H1 (cell line): ENCODE measurements at regions not wholly inside any gene's neighbourhood (a gene's known extent, or its start where the extent isn't known, plus 50 kb on each side); places are given as distances from the start of the nearest gene placed in this dataset.

ENCODE experiments used
- CTCF ChIA-PET: fragments of 300-600 bp; sonication (Branson Sonifier 250); formaldehyde crosslinking; loops from one replicate; lab custom pipeline; 2021; ENCODE audit not compliant: partially characterized antibody; lab: Charles Lee
- POLR2A ChIA-PET: fragments of 300-600 bp; sonication (Branson Sonifier 250); formaldehyde crosslinking; loops from one replicate; lab custom pipeline; 2021; ENCODE audit warnings: inconsistent platforms; ENCODE audit not compliant: partially characterized antibody; lab: Charles Lee
- DNase-seq, 2 experiments: peaks; one replicate each; pipeline versions ENCODE4 v3.0.0 to v3.0.0-alpha.2; 2010 to 2022; ENCODE audit warnings: low spot score in 2 of 2, low read depth in 1 of 2, mixed read lengths in 1 of 2
- FAIRE-seq: peaks from 2 replicates; lab custom pipeline; 2011; peaks lifted over from hg19 to GRCh38; lab: Jason Lieb, UNC
- H2AFZ ChIP-seq: 2 replicates; pipeline ENCODE4 v1.8.1; 2012; ENCODE audit warnings: low read length, inconsistent platforms
- H2AK5ac ChIP-seq: 2 replicates; pipeline ENCODE4 v1.6.1; 2013; ENCODE audit warnings: low read depth, low read length
- H2BK120ac ChIP-seq: replicated peaks from 2 replicates; pipeline ENCODE3; 2013; ENCODE audit warnings: low read depth, low read length, inconsistent platforms
- H2BK12ac ChIP-seq: 2 replicates; pipeline ENCODE4 v1.6.1; 2013; ENCODE audit warnings: low read depth, low read length
- H2BK15ac ChIP-seq: 2 replicates; pipeline ENCODE4 v1.6.1; 2013; ENCODE audit warnings: low read length
- H2BK20ac ChIP-seq: 2 replicates; pipeline ENCODE4 v1.6.1; 2013; ENCODE audit warnings: low read length
- H2BK5ac ChIP-seq: 2 replicates; pipeline ENCODE4 v1.6.1; 2013; ENCODE audit warnings: low read depth, low read length
- H3K14ac ChIP-seq: 2 replicates; pipeline ENCODE4 v1.6.1; 2013; ENCODE audit warnings: inconsistent platforms; ENCODE audit not compliant: insufficient read length
- H3K18ac ChIP-seq: 2 replicates; pipeline ENCODE4 v1.6.1; 2013; ENCODE audit warnings: low read length; ENCODE audit errors: extremely low read depth
- H3K23ac ChIP-seq: 2 replicates; pipeline ENCODE4 v1.6.1; 2013; ENCODE audit warnings: inconsistent platforms; ENCODE audit not compliant: insufficient read length
- H3K23me2 ChIP-seq: 2 replicates; pipeline ENCODE4 v1.6.1; 2013; ENCODE audit warnings: low read depth, low read length
- H3K27ac ChIP-seq: 2 replicates; pipeline ENCODE4 v1.6.1; 2011; ENCODE audit warnings: low read depth, low read length, inconsistent platforms
- H3K27me3 ChIP-seq, 4 experiments: replicated peaks in 1 of 4; 1 replicate in 1 of 4; 2 replicates in 3 of 4; pipeline versions ENCODE4 v1.6.1 to v1.8.1; 2011 to 2013; ENCODE audit warnings: low read length in 3 of 4, mild to moderate bottlenecking in 3 of 4, inconsistent platforms in 2 of 4, mixed read lengths in 2 of 4, moderate library complexity in 1 of 4; ENCODE audit not compliant: control insufficient read depth in 3 of 4, insufficient read depth in 3 of 4; ENCODE audit errors: extremely low read depth in 1 of 4
- H3K36me3 ChIP-seq, 4 experiments: 2 replicates each; pipeline versions ENCODE4 v1.6.1 to v1.8.1; 2011 to 2013; ENCODE audit warnings: mild to moderate bottlenecking in 4 of 4, low read length in 3 of 4, moderate library complexity in 2 of 4, control low read depth in 1 of 4, inconsistent platforms in 1 of 4; ENCODE audit not compliant: insufficient read depth in 4 of 4, control insufficient read depth in 2 of 4
- H3K4ac ChIP-seq: replicated peaks from 2 replicates; pipeline ENCODE3; 2013; ENCODE audit warnings: low read length, low read depth, mixed read lengths, inconsistent platforms; ENCODE audit not compliant: insufficient read length
- H3K4me1 ChIP-seq, 4 experiments: replicated peaks in 1 of 4; 1 replicate in 1 of 4; 2 replicates in 3 of 4; pipeline versions ENCODE4 v1.6.1 to v1.8.1; 2011 to 2013; ENCODE audit warnings: low read length in 3 of 4, inconsistent platforms in 2 of 4, mixed read lengths in 1 of 4; ENCODE audit not compliant: insufficient read depth in 4 of 4, control insufficient read depth in 3 of 4
- H3K4me2 ChIP-seq, 2 experiments: 2 replicates each; pipeline versions ENCODE4 v1.6.1 to v1.8.1; 2011 to 2013; ENCODE audit warnings: low read depth in 2 of 2, low read length in 2 of 2, control low read depth in 1 of 2, inconsistent platforms in 1 of 2, mild to moderate bottlenecking in 1 of 2; ENCODE audit not compliant: insufficient read depth in 1 of 2
- H3K4me3 ChIP-seq, 4 experiments: fragments of 200-600, 300-600 bp in 1 of 4; sonication (generic), shearing (Covaris generic), sonication (Bioruptor Twin) in 1 of 4; 2 replicates each; pipeline versions ENCODE4 v1.5.1 to v1.8.1; 2011 to 2016; ENCODE audit warnings: low read length in 4 of 4, low read depth in 3 of 4, control low read depth in 2 of 4, inconsistent platforms in 2 of 4, mild to moderate bottlenecking in 2 of 4, mixed read lengths in 1 of 4, moderate library complexity in 1 of 4; ENCODE audit not compliant: insufficient read depth in 2 of 4; ENCODE audit errors: extremely low read depth in 1 of 4
- H3K56ac ChIP-seq: replicated peaks from 2 replicates; pipeline ENCODE3; 2013; ENCODE audit warnings: low read depth, mild to moderate bottlenecking, mixed read lengths, low read length, inconsistent platforms; ENCODE audit not compliant: insufficient read length
- H3K79me1 ChIP-seq: 2 replicates; pipeline ENCODE4 v1.6.1; 2013; ENCODE audit warnings: low read depth, low read length, control low read depth
- H3K79me2 ChIP-seq, 2 experiments: 2 replicates each; pipeline versions ENCODE4 v1.6.1 to v1.8.1; 2012 to 2013; ENCODE audit warnings: low read length in 2 of 2, mild to moderate bottlenecking in 2 of 2, inconsistent platforms in 1 of 2; ENCODE audit not compliant: insufficient read depth in 2 of 2, control insufficient read depth in 1 of 2
- H3K9ac ChIP-seq, 4 experiments: replicated peaks in 1 of 4; 1 replicate in 1 of 4; 2 replicates in 3 of 4; pipeline versions ENCODE4 v1.6.1 to v1.8.1; 2011 to 2013; ENCODE audit warnings: low read depth in 3 of 4, low read length in 3 of 4, control low read depth in 2 of 4, mild to moderate bottlenecking in 2 of 4, moderate library complexity in 2 of 4, inconsistent platforms in 1 of 4; ENCODE audit errors: extremely low read depth in 1 of 4
- H3K9me3 ChIP-seq, 2 experiments: 2 replicates each; pipeline versions ENCODE4 v1.6.1 to v1.8.1; 2012 to 2013; ENCODE audit warnings: mild to moderate bottlenecking in 2 of 2, moderate library complexity in 2 of 2, control low read depth in 1 of 2, inconsistent platforms in 1 of 2, low read depth in 1 of 2, low read length in 1 of 2, mixed read lengths in 1 of 2; ENCODE audit not compliant: insufficient read depth in 2 of 2
- H4K20me1 ChIP-seq, 2 experiments: replicated peaks in 1 of 2; 2 replicates each; pipeline versions ENCODE3 to v1.8.1; 2011 to 2013; ENCODE audit warnings: inconsistent platforms in 2 of 2, low read length in 2 of 2, mild to moderate bottlenecking in 1 of 2; ENCODE audit not compliant: insufficient read depth in 2 of 2, control insufficient read depth in 1 of 2
- H4K5ac ChIP-seq: 2 replicates; pipeline ENCODE4 v1.6.1; 2013; ENCODE audit warnings: low read length, low read depth, mixed read lengths, inconsistent platforms; ENCODE audit not compliant: insufficient read length
- H4K8ac ChIP-seq: 2 replicates; pipeline ENCODE4 v1.8.0; 2013; ENCODE audit warnings: mild to moderate bottlenecking, moderate library complexity, low read length, inconsistent platforms; ENCODE audit not compliant: insufficient read depth; ENCODE audit errors: extremely low read depth
- H4K91ac ChIP-seq: replicated peaks from 2 replicates; pipeline ENCODE3; 2013; ENCODE audit warnings: low read length, mixed read lengths, inconsistent platforms; ENCODE audit not compliant: insufficient read length
- KDM4A ChIP-seq: IDR thresholded peaks from one replicate; pipeline ENCODE4 v1.7.1; 2012; ENCODE audit warnings: low read depth, mild to moderate bottlenecking, moderate library complexity, low read length, inconsistent platforms; ENCODE audit not compliant: severe bottlenecking
- RFX5 ChIP-seq: IDR thresholded peaks from 2 replicates; pipeline ENCODE4 v1.6.1; 2011; ENCODE audit warnings: low read depth, low read length, improper control_type of control experiment, borderline replicate concordance
- SIN3A ChIP-seq, 2 experiments: IDR thresholded peaks in 1 of 2; conservative IDR thresholded peaks in 1 of 2; 2 replicates each; pipeline ENCODE4 v1.6.1; 2011 to 2012; ENCODE audit warnings: low read length in 2 of 2, improper control_type of control experiment in 1 of 2, low read depth in 1 of 2, mild to moderate bottlenecking in 1 of 2
- ZNF274 ChIP-seq: IDR thresholded peaks from 2 replicates; pipeline ENCODE4 v1.7.0; 2012; ENCODE audit warnings: low read length, borderline replicate concordance; ENCODE audit errors: extremely low read depth
- WGBS, 2 experiments: shearing (Covaris generic) in 1 of 2; methylation state at CpG; one replicate each; pipeline versions ENCODE4 v1.1.6 to v1.1.7; 2013 to 2015; ENCODE audit warnings: low lambda C conversion rate in 2 of 2, mixed read lengths in 2 of 2, inconsistent platforms in 1 of 2, low coverage in 1 of 2, missing lambda C conversion rate in 1 of 2; ENCODE audit not compliant: insufficient replicate concordance in 2 of 2, insufficient coverage in 1 of 2, insufficient read length in 1 of 2; ENCODE audit errors: extremely low coverage in 1 of 2, missing lambda C conversion rate in 1 of 2; 5-methylcytosine and 5-hydroxymethylcytosine counted together

DNA sequence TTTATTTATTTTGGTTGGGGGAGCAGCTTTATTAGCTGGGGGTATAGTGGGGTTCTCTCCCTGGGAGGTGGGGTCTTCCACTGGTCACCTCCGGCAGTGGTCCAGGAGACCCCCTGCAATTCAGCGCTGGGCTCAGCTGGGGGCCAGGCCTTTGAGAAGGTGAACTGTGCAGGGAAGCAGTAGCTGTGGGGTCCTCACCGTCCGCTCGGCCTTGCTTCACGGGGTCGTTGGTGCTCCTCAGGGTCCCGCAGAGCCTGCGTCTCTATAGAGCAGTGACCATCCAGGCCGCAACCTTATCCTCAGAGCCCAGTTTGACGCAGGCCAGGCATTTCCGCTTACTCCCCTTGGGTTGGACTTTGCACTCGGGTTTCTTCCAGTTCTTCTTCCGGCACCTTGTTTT is 1954.7 kb downstream of the TP53TG3F start:
- no peak overlapping the region for H3K18ac ChIP-seq
- H2BK20ac ChIP-seq = no peak overlapping the region
- no peaks in the 10 kb centered on the region for H3K79me2 ChIP-seq
- no peak overlapping the region for H2BK120ac ChIP-seq
- no peaks in the 10 kb centered on the region for H3K79me1 ChIP-seq
- H2AFZ ChIP-seq = no peak overlapping the region
- H3K36me3 ChIP-seq = no peaks in the 10 kb centered on the region
- H3K4ac ChIP-seq = no peak overlapping the region
- H3K14ac ChIP-seq = no peak overlapping the region
- TF ChIP-seq KDM4A (no peak), ZNF274 (no peak), SIN3A (conservative IDR thresholded peaks at IDR 0.05 in 1 of 2, IDR thresholded peaks at IDR 0.05 in 1 of 2; ENCODE audit: low read depth in 1 of 2, low read length in 2 of 2) (no peak), RFX5 (no peak)
- TF ChIP-seq, all 59 proteins: peak for 0
- peaks cover 44 to 47% of the 10 kb centered on the region in 2 experiments for H3K9me3 ChIP-seq
- DNase-seq = no peak
- no peak for FAIRE-seq
- no peaks in the 10 kb centered on the region for H3K23me2 ChIP-seq
- H4K20me1 ChIP-seq = no peaks in the 10 kb centered on the region
- no peaks in the 10 kb centered on the region for H3K4me1 ChIP-seq
- no peak overlapping the region for H3K27ac ChIP-seq
- CTCF ChIA-PET = no interaction called here
- no peak overlapping the region for H4K5ac ChIP-seq
- H2BK5ac ChIP-seq = no peak overlapping the region
- H4K8ac ChIP-seq = no peak overlapping the region
- H2AK5ac ChIP-seq = no peak overlapping the region
- no peak overlapping the region for H3K4me2 ChIP-seq
- no peak overlapping the region for H3K4me3 ChIP-seq
- 90% methylated on average over 14 of the region's 14 CpGs; no CpG with 5 or more reads in 1 of the 2 experiments for WGBS, 2 experiments
- no peak overlapping the region for H3K23ac ChIP-seq
- H2BK15ac ChIP-seq = no peak overlapping the region
- no peak overlapping the region for H3K9ac ChIP-seq
- H2BK12ac ChIP-seq = no peak overlapping the region
- POLR2A ChIA-PET = no interaction called here
- no peak overlapping the region for H3K56ac ChIP-seq
- H4K91ac ChIP-seq = no peak overlapping the region
- H3K27me3 ChIP-seq = peaks cover 0 to 1% (median 0%) of the 10 kb centered on the region in 4 experiments; a peak in 1 of 7 replicates
